Hepatocyte (in vitro differentiated cells): ENCODE measurements at regions not wholly inside any gene's neighbourhood (a gene's known extent, or its start where the extent isn't known, plus 50 kb on each side); places are given as distances from the start of the nearest gene placed in this dataset.

ENCODE experiments used
- DNase-seq: peaks from one replicate; pipeline ENCODE4 v3.0.0-alpha.2; 2016; ENCODE audit warnings: low spot score
- H2AFZ ChIP-seq: fragments of 200-600 bp; sonication (generic); 2 replicates; pipeline ENCODE4 v1.6.0; 2016; ENCODE audit warnings: antibody characterized with exemption, mild to moderate bottlenecking
- H3K27ac ChIP-seq: fragments of 200-600 bp; sonication (generic); 2 replicates; pipeline ENCODE4 v1.5.1; 2016; ENCODE audit warnings: mild to moderate bottlenecking
- H3K27me3 ChIP-seq: fragments of 200-600 bp; sonication (generic); 2 replicates; pipeline ENCODE4 v1.6.1; 2016
- H3K36me3 ChIP-seq: fragments of 200-600 bp; sonication (generic); replicated peaks from 2 replicates; pipeline ENCODE4 v1.5.1; 2016; ENCODE audit warnings: low read depth; ENCODE audit not compliant: insufficient read depth
- H3K4me1 ChIP-seq: fragments of 200-600 bp; sonication (generic); 2 replicates; pipeline ENCODE4 v1.5.1; 2016; ENCODE audit warnings: mild to moderate bottlenecking, moderate library complexity; ENCODE audit not compliant: insufficient read depth
- H3K4me2 ChIP-seq: fragments of 200-600 bp; sonication (generic); 2 replicates; pipeline ENCODE4 v1.6.0; 2016
- H3K4me3 ChIP-seq: fragments of 200-600 bp; sonication (generic); 2 replicates; pipeline ENCODE4 v1.5.1; 2016; ENCODE audit warnings: mild to moderate bottlenecking
- H3K79me2 ChIP-seq: fragments of 200-600 bp; sonication (generic); 2 replicates; pipeline ENCODE4 v1.6.0; 2017; ENCODE audit warnings: mild to moderate bottlenecking
- H3K9me2 ChIP-seq: fragments of 200-600 bp; sonication (generic); replicated peaks from 2 replicates; pipeline ENCODE4 v1.6.0; 2017; ENCODE audit warnings: mild to moderate bottlenecking; ENCODE audit not compliant: insufficient read depth
- H3K9me3 ChIP-seq: fragments of 200-600 bp; sonication (generic); 2 replicates; pipeline ENCODE4 v1.5.1; 2016; ENCODE audit warnings: low read depth, mild to moderate bottlenecking
- H4K20me1 ChIP-seq: fragments of 200-600 bp; sonication (generic); 2 replicates; pipeline ENCODE4 v1.6.0; 2016; ENCODE audit warnings: mild to moderate bottlenecking; ENCODE audit not compliant: insufficient read depth, poor library complexity, severe bottlenecking
- CTCF ChIP-seq: fragments of 200-600 bp; sonication (generic); IDR thresholded peaks from 2 replicates; pipeline ENCODE4 v1.5.1; 2016; ENCODE audit warnings: antibody characterized with exemption, mild to moderate bottlenecking; ENCODE audit not compliant: poor library complexity
- EZH2 ChIP-seq: fragments of 200-600 bp; sonication (generic); IDR thresholded peaks from 2 replicates; pipeline ENCODE4 v1.6.1; 2016; ENCODE audit warnings: antibody characterized with exemption, mild to moderate bottlenecking, borderline replicate concordance
- EZH2phosphoT487 ChIP-seq: fragments of 200-600 bp; sonication (generic); IDR thresholded peaks from one replicate; pipeline ENCODE4 v1.6.1; 2018; ENCODE audit warnings: antibody characterized with exemption, mild to moderate bottlenecking, low read depth, moderate library complexity; ENCODE audit not compliant: unreplicated experiment, severe bottlenecking
- WGBS: methylation state at CpG from one replicate; pipeline ENCODE4 v1.1.6; 2016; ENCODE audit warnings: low lambda C conversion rate; ENCODE audit errors: missing lambda C conversion rate; 5-methylcytosine and 5-hydroxymethylcytosine counted together

GRCh38 chrX:46447384-46447783, 97.8 kb downstream of the ZNF674 start:
- peak overlapping the region; percentile 18 for H3K4me3 ChIP-seq
- 41% methylated on average over 11 of the region's 16 CpGs for WGBS
- no peaks in the 10 kb centered on the region for H3K27me3 ChIP-seq
- H3K9me3 ChIP-seq, result no peaks in the 10 kb centered on the region
- no peaks in the 10 kb centered on the region for H4K20me1 ChIP-seq
- no peaks in the 10 kb centered on the region for H3K79me2 ChIP-seq
- no peaks in the 10 kb centered on the region for H3K9me2 ChIP-seq
- H3K4me1 ChIP-seq, result peaks cover 6% of the 10 kb centered on the region
- TF ChIP-seq EZH2phosphoT487, result no peak
- TF ChIP-seq EZH2, result no peak
- no peak for TF ChIP-seq CTCF
- DNase-seq, result no peak
- H3K36me3 ChIP-seq, result no peaks in the 10 kb centered on the region
- H3K4me2 ChIP-seq, result peak overlapping the region; percentile 77
- peak overlapping the region; percentile 47 for H2AFZ ChIP-seq
- peak overlapping the region; percentile 85 for H3K27ac ChIP-seq

- DNase-seq, result peak; percentile 90
- Histone ChIP-seq H3K27ac (peak overlapping the region; percentile 85), H2AFZ (peak overlapping the region; percentile 67), H4K20me1 (no peaks in the 10 kb centered on the region), H3K4me1 (peaks cover 6% of the 10 kb centered on the region), H3K36me3 (no peaks in the 10 kb centered on the region), H3K9me3 (no peaks in the 10 kb centered on the region), H3K27me3 (no peaks in the 10 kb centered on the region), H3K9me2 (no peaks in the 10 kb centered on the region), H3K4me2 (peak overlapping the region; percentile 77), H3K79me2 (no peaks in the 10 kb centered on the region), H3K4me3 (peak overlapping the region; percentile 18)
- WGBS, result 51% methylated on average over 45 of the region's 51 CpGs
- no peak for TF ChIP-seq EZH2phosphoT487
- TF ChIP-seq CTCF, result no peak
- TF ChIP-seq EZH2, result no peak
Observed at GRCh38 chrX:46446727-46447378, 98.4 kb downstream of the ZNF674 start.

- H3K4me2 ChIP-seq, result no peak overlapping the region
- no peaks in the 10 kb centered on the region for H3K9me3 ChIP-seq
- TF ChIP-seq CTCF, result no peak
- TF ChIP-seq EZH2, result no peak
- no peak for TF ChIP-seq EZH2phosphoT487
- no peaks in the 10 kb centered on the region for H3K79me2 ChIP-seq
- H3K27me3 ChIP-seq, result no peaks in the 10 kb centered on the region
- H3K36me3 ChIP-seq, result no peaks in the 10 kb centered on the region
- peak; percentile 46 for DNase-seq
- H3K4me3 ChIP-seq, result no peak overlapping the region
- no peaks in the 10 kb centered on the region for H3K9me2 ChIP-seq
- peaks cover 6% of the 10 kb centered on the region for H3K4me1 ChIP-seq
- H3K27ac ChIP-seq, result peak overlapping the region; percentile 48
- no peak overlapping the region for H2AFZ ChIP-seq
- no peaks in the 10 kb centered on the region for H4K20me1 ChIP-seq
Observed at GRCh38 chrX:46444011-46444410, 101.2 kb downstream of the ZNF674 start.
